SK-N-SH treated with all-trans-retinoic acid at 6 μM for 48 hours (cell line): ENCODE measurements at regions not wholly inside any gene's neighbourhood (a gene's known extent, or its start where the extent isn't known, plus 50 kb on each side); places are given as distances from the start of the nearest gene placed in this dataset.

Experiments
- ATAC-seq: fragments of 200-7000 bp; cut with Tn5 transposase; 3 replicates; pipeline ENCODE4 v1.9.1; 2020; ENCODE audit warnings: mild to moderate bottlenecking, moderate library complexity
- ARNTL ChIP-seq: fragments of 450-650 bp; formaldehyde crosslinking; IDR thresholded peaks from 2 replicates; pipeline ENCODE4 v1.5.0; 2020; ENCODE audit warnings: low read depth, mild to moderate bottlenecking, moderate library complexity, borderline replicate concordance
- BACH2 ChIP-seq: fragments of 250-450 bp; sonication (Bioruptor Pico); IDR thresholded peaks from 2 replicates; pipeline ENCODE4 v1.9.0; 2021; ENCODE audit warnings: mild to moderate bottlenecking, borderline replicate concordance
- CSDC2 ChIP-seq: fragments of 250-450 bp; sonication (Bioruptor Pico); IDR thresholded peaks from 2 replicates; pipeline ENCODE4 v1.5.0; 2020; ENCODE audit warnings: mild to moderate bottlenecking, moderate library complexity
- ESRRG ChIP-seq: fragments of 250-450 bp; sonication (Bioruptor Pico); IDR thresholded peaks from 2 replicates; pipeline ENCODE4 v1.6.1; 2021; ENCODE audit warnings: mild to moderate bottlenecking
- GLIS3 ChIP-seq: fragments of 250-450 bp; sonication (Bioruptor Pico); IDR thresholded peaks from 2 replicates; pipeline ENCODE4 v1.5.0; 2020; ENCODE audit warnings: mild to moderate bottlenecking, moderate library complexity
- ISL1 ChIP-seq: fragments of 250-450 bp; sonication (Bioruptor Pico); IDR thresholded peaks from 2 replicates; pipeline ENCODE4 v2.1.2; 2022; ENCODE audit warnings: mild to moderate bottlenecking, moderate library complexity
- OSR1 ChIP-seq: fragments of 250-450 bp; sonication (Bioruptor Pico); IDR thresholded peaks from 2 replicates; pipeline ENCODE4 v1.8.0; 2022; ENCODE audit warnings: moderate library complexity, mild to moderate bottlenecking, inconsistent platforms
- PPARA ChIP-seq: fragments of 250-450 bp; sonication (Bioruptor Pico); IDR thresholded peaks from 2 replicates; pipeline ENCODE4 v1.5.0; 2020; ENCODE audit warnings: mild to moderate bottlenecking, borderline replicate concordance
- RARB ChIP-seq: fragments of 250-450 bp; sonication (Bioruptor Pico); IDR thresholded peaks from 2 replicates; pipeline ENCODE4 v1.8.0; 2021; ENCODE audit warnings: mild to moderate bottlenecking, moderate library complexity
- SNAI2 ChIP-seq: fragments of 250-450 bp; sonication (Bioruptor Pico); IDR thresholded peaks from 2 replicates; pipeline ENCODE4 v1.5.0; 2020; ENCODE audit warnings: mild to moderate bottlenecking, moderate library complexity
- TCF4 ChIP-seq: fragments of 250-450 bp; sonication (Bioruptor Pico); IDR thresholded peaks from 2 replicates; pipeline ENCODE4 v1.8.0; 2021; ENCODE audit warnings: mild to moderate bottlenecking, moderate library complexity, borderline replicate concordance
- TOX ChIP-seq: fragments of 250-450 bp; sonication (Bioruptor Pico); IDR thresholded peaks from 2 replicates; pipeline ENCODE4 v1.8.0; 2021; ENCODE audit warnings: mild to moderate bottlenecking, moderate library complexity, borderline replicate concordance
- ZC3H10 ChIP-seq: fragments of 250-450 bp; sonication (Bioruptor Pico); IDR thresholded peaks from 2 replicates; pipeline ENCODE4 v1.5.1; 2021; ENCODE audit warnings: mild to moderate bottlenecking, moderate library complexity
- ZFP3 ChIP-seq: fragments of 250-450 bp; sonication (Bioruptor Pico); IDR thresholded peaks from 2 replicates; pipeline ENCODE4 v1.5.0; 2020; ENCODE audit warnings: mild to moderate bottlenecking, moderate library complexity
- ZFP30 ChIP-seq: fragments of 450-650 bp; formaldehyde crosslinking; IDR thresholded peaks from 2 replicates; pipeline ENCODE4 v1.5.0; 2022; ENCODE audit warnings: mild to moderate bottlenecking, moderate library complexity
- ZNF565 ChIP-seq: fragments of 450-650 bp; formaldehyde crosslinking; conservative IDR thresholded peaks from 2 replicates; pipeline ENCODE4 v1.5.0; 2020; ENCODE audit warnings: low read depth, mild to moderate bottlenecking, moderate library complexity
- ZNF8 ChIP-seq: fragments of 450-650 bp; formaldehyde crosslinking; IDR thresholded peaks from 2 replicates; pipeline ENCODE4 v1.5.0; 2020; ENCODE audit warnings: mild to moderate bottlenecking, moderate library complexity
- TF ChIP-seq, protein P1 (sequence below): fragments of 250-450 bp; sonication (Bioruptor Pico); IDR thresholded peaks from 2 replicates; pipeline ENCODE4 v1.8.0; 2021; ENCODE audit warnings: low read depth, mild to moderate bottlenecking, moderate library complexity, borderline replicate concordance
- TF ChIP-seq, protein P2 (sequence below): fragments of 250-450 bp; sonication (Bioruptor Pico); IDR thresholded peaks from 2 replicates; pipeline ENCODE4 v1.5.0; 2020; ENCODE audit warnings: mild to moderate bottlenecking, moderate library complexity
- TF ChIP-seq, protein P3 (sequence below): fragments of 250-450 bp; sonication (Bioruptor Pico); IDR thresholded peaks from 2 replicates; pipeline ENCODE4 v1.5.1; 2020; ENCODE audit warnings: low read depth, mild to moderate bottlenecking, moderate library complexity
- TF ChIP-seq, protein P4 (sequence below): fragments of 250-450 bp; sonication (Bioruptor Pico); IDR thresholded peaks from 2 replicates; pipeline ENCODE4 v1.5.1; 2021; ENCODE audit warnings: mild to moderate bottlenecking, moderate library complexity

DNA sequence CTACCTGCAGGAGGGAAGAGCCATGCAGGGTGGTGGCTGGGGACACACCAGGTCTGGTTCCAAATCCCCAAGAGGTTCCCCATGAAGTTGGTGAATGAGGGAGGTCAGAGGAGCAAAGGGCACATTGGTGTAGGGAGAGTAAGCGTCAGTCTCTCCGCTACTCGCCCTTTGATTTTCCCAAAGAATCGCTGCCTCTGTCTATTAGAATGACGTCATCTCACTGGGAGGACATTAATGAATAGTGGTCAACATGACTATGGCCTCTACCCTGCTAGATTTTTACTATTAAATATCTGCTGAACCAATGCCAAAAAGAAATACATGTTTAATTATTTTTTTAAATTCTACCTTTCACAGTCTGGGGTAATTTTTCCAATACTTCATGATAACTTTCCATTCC lies 109.6 kb upstream of the SNTG2 start:
- TF ChIP-seq ZNF565 (CRISPR knock-in tag) = no peak
- TF ChIP-seq, protein P1, sequence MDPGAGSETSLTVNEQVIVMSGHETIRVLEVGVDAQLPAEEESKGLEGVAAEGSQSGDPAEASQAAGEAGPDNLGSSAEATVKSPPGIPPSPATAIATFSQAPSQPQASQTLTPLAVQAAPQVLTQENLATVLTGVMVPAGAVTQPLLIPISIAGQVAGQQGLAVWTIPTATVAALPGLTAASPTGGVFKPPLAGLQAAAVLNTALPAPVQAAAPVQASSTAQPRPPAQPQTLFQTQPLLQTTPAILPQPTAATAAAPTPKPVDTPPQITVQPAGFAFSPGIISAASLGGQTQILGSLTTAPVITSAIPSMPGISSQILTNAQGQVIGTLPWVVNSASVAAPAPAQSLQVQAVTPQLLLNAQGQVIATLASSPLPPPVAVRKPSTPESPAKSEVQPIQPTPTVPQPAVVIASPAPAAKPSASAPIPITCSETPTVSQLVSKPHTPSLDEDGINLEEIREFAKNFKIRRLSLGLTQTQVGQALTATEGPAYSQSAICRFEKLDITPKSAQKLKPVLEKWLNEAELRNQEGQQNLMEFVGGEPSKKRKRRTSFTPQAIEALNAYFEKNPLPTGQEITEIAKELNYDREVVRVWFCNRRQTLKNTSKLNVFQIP (CRISPR knock-in tag) = no peak
- TF ChIP-seq PPARA (CRISPR knock-in tag) = no peak
- TF ChIP-seq, protein P2, sequence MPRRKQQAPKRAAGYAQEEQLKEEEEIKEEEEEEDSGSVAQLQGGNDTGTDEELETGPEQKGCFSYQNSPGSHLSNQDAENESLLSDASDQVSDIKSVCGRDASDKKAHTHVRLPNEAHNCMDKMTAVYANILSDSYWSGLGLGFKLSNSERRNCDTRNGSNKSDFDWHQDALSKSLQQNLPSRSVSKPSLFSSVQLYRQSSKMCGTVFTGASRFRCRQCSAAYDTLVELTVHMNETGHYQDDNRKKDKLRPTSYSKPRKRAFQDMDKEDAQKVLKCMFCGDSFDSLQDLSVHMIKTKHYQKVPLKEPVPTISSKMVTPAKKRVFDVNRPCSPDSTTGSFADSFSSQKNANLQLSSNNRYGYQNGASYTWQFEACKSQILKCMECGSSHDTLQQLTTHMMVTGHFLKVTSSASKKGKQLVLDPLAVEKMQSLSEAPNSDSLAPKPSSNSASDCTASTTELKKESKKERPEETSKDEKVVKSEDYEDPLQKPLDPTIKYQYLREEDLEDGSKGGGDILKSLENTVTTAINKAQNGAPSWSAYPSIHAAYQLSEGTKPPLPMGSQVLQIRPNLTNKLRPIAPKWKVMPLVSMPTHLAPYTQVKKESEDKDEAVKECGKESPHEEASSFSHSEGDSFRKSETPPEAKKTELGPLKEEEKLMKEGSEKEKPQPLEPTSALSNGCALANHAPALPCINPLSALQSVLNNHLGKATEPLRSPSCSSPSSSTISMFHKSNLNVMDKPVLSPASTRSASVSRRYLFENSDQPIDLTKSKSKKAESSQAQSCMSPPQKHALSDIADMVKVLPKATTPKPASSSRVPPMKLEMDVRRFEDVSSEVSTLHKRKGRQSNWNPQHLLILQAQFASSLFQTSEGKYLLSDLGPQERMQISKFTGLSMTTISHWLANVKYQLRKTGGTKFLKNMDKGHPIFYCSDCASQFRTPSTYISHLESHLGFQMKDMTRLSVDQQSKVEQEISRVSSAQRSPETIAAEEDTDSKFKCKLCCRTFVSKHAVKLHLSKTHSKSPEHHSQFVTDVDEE = no peak
- no peak for TF ChIP-seq ESRRG
- TF ChIP-seq OSR1 (CRISPR knock-in tag) = no peak
- no peak for TF ChIP-seq RARB (CRISPR knock-in tag)
- ATAC-seq = no peak

DNA sequence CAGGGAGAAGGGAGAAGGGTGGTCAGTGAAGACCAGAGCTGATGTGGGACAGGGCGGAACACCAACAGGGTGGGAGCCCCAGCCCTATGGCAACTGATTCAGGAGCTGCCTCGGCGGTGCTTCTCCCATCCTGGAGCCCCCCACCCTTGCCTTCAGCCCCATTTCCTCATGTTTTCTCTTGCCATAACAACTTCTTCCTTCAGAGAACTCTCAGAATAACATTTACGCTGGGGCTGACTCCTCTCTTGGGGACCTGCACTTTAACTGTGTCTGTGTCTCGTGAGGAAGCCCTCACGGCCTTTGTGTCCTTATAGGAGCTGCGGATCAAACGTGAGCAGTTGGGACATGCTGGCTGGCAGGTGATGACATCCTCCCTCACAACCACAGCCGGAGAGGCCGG lies 116.4 kb upstream of the SNTG2 start:
- ATAC-seq = no peak
- no peak for TF ChIP-seq ESRRG
- TF ChIP-seq, protein P3, sequence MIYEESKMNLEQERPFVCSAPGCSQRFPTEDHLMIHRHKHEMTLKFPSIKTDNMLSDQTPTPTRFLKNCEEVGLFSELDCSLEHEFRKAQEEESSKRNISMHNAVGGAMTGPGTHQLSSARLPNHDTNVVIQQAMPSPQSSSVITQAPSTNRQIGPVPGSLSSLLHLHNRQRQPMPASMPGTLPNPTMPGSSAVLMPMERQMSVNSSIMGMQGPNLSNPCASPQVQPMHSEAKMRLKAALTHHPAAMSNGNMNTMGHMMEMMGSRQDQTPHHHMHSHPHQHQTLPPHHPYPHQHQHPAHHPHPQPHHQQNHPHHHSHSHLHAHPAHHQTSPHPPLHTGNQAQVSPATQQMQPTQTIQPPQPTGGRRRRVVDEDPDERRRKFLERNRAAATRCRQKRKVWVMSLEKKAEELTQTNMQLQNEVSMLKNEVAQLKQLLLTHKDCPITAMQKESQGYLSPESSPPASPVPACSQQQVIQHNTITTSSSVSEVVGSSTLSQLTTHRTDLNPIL (CRISPR knock-in tag) = no peak
- TF ChIP-seq, protein P1 (CRISPR knock-in tag) = no peak
- TF ChIP-seq ZNF8 (CRISPR knock-in tag) = no peak

DNA sequence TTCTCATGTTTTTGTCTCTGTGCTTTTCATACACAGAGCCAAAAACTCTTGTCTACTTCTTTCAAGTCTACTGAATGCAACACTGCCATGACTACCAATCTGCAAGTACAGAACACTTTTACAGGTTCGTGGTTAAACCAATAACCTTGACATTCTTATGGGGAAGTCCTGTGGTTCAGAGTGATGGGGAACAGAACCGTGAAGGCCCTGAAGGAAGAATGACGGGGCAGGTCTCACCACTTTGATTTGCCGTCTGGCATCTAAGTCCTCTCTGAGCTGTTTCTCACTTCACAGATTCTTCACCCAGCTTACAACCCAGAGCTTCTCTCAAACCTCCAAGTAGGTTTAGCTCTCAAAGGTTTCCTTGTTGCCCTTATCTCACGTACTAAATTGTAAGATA lies 117.5 kb upstream of the SNTG2 start:
- ATAC-seq = no peak
- no peak for TF ChIP-seq BACH2 (CRISPR knock-in tag)
- no peak for TF ChIP-seq SNAI2 (CRISPR knock-in tag)
- TF ChIP-seq, protein P4, sequence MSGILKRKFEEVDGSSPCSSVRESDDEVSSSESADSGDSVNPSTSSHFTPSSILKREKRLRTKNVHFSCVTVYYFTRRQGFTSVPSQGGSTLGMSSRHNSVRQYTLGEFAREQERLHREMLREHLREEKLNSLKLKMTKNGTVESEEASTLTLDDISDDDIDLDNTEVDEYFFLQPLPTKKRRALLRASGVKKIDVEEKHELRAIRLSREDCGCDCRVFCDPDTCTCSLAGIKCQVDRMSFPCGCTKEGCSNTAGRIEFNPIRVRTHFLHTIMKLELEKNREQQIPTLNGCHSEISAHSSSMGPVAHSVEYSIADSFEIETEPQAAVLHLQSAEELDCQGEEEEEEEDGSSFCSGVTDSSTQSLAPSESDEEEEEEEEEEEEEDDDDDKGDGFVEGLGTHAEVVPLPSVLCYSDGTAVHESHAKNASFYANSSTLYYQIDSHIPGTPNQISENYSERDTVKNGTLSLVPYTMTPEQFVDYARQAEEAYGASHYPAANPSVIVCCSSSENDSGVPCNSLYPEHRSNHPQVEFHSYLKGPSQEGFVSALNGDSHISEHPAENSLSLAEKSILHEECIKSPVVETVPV (CRISPR knock-in tag) = no peak
- no peak for TF ChIP-seq ARNTL (CRISPR knock-in tag)

DNA sequence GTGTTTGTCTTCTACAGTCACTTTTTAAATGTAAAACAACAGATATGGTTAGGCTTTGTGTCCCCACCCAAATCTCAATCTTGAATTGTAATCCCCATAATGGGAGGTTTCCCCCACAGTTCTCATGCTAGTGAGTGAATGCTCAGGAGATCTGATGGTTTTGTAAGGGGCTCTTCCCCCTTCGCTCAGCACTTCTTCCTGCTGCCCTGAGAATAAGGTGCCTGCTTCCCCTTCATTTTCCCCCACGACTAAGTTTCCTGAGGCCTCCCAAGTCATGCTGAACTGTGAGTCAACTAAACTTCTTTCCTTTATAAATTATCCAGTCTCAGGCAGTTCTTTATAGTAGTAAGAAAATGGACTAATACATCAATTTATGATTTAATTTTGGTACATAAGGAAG lies 118.0 kb upstream of the SNTG2 start:
- ATAC-seq = no peak
- no peak for TF ChIP-seq ESRRG
- TF ChIP-seq ISL1 (CRISPR knock-in tag) = no peak
- no peak for TF ChIP-seq ZC3H10
- TF ChIP-seq, protein P1 (CRISPR knock-in tag) = no peak
- TF ChIP-seq CSDC2 (CRISPR knock-in tag) = no peak
- TF ChIP-seq, protein P4 (CRISPR knock-in tag) = no peak
- TF ChIP-seq ZFP30 (CRISPR knock-in tag) = no peak
- no peak for TF ChIP-seq GLIS3
- TF ChIP-seq ZNF565 (CRISPR knock-in tag) = no peak
- TF ChIP-seq, protein P2 = no peak
- TF ChIP-seq ZFP3 = no peak
- no peak for TF ChIP-seq OSR1 (CRISPR knock-in tag)
- no peak for TF ChIP-seq SNAI2 (CRISPR knock-in tag)
- no peak for TF ChIP-seq RARB (CRISPR knock-in tag)
- no peak for TF ChIP-seq TOX
- no peak for TF ChIP-seq ZNF8 (CRISPR knock-in tag)
- no peak for TF ChIP-seq TCF4 (CRISPR knock-in tag)
